BLaER1 (cell line): ENCODE measurements at regions not wholly inside any gene's neighbourhood (a gene's known extent, or its start where the extent isn't known, plus 50 kb on each side); places are given as distances from the start of the nearest gene placed in this dataset.
A peak's percentile ranks its signal among the peaks of the same experiment; 100 is the strongest.

Experiments
- H3K27ac ChIP-seq: shearing (Covaris generic); formaldehyde crosslinking; 2 replicates; pipeline ENCODE4 v1.8.1; 2022
- H3K27me3 ChIP-seq: shearing (Covaris generic); formaldehyde crosslinking; 2 replicates; pipeline ENCODE4 v1.8.1; 2022
- H3K36me3 ChIP-seq: shearing (Covaris generic); formaldehyde crosslinking; 2 replicates; pipeline ENCODE4 v1.8.1; 2022
- H3K4me1 ChIP-seq: shearing (Covaris generic); formaldehyde crosslinking; 2 replicates; pipeline ENCODE4 v1.8.1; 2022
- H3K4me2 ChIP-seq: shearing (Covaris generic); formaldehyde crosslinking; 2 replicates; pipeline ENCODE4 v1.8.1; 2022
- H3K4me3 ChIP-seq: shearing (Covaris generic); formaldehyde crosslinking; 2 replicates; pipeline ENCODE4 v1.8.1; 2022
- H3K9ac ChIP-seq: shearing (Covaris generic); formaldehyde crosslinking; 2 replicates; pipeline ENCODE4 v1.8.1; 2022
- H3K9me3 ChIP-seq: shearing (Covaris generic); formaldehyde crosslinking; 2 replicates; pipeline ENCODE4 v1.8.1; 2022
- H4K20me1 ChIP-seq: shearing (Covaris generic); formaldehyde crosslinking; 2 replicates; pipeline ENCODE4 v1.8.1; 2022
- Cebpa-rat ChIP-seq: shearing (Covaris generic); IDR thresholded peaks from 2 replicates; pipeline ENCODE4 v1.8.1; 2022

DNA sequence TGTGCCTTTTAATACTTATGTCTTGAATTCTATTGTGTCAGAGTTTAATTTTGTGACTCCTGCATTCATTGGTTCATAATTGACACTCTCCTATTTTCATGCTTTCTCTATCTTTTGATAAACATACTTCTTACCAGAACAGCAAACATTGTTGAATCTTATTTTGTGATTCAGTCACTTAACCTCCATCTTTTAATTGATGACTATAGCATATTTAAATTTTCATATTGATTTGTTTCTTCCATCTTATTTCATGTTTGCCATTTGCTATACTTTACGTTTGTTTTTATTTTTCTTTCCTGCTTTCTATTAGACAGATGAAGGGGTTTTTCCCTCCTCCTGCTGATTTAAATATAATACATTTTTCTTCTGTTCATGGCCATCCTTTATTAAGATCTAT lies 115.5 kb upstream of the FAM9A start:
- Histone ChIP-seq H3K9me3 (no peaks in the 10 kb centered on the region), H3K27ac (no peak overlapping the region), H3K4me1 (peaks cover 7% of the 10 kb centered on the region), H3K4me3 (no peak overlapping the region), H4K20me1 (no peaks in the 10 kb centered on the region), H3K27me3 (no peaks in the 10 kb centered on the region), H3K9ac (no peak overlapping the region), H3K36me3 (no peaks in the 10 kb centered on the region), H3K4me2 (no peak overlapping the region)
- TF ChIP-seq Cebpa-rat: no peak

DNA sequence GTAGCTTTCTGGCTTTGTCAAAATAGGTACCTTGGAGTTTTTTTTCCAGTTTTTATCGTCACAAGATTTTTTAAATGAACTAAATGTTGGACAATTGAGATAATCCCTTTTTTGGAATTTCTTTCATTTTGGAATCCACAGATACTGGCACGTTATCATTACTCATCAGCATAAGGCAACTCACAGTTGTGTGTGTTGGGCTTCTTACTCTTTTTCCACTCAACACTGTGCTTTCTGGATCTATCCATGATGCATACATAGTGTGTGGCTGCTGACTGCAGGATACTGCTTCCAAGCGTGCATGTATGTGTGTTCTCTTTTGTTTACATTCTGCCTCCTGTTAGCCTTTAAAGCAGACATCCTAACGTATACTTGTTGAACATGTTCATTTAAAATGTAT lies 113.5 kb upstream of the FAM9A start:
- H3K27me3 ChIP-seq: no peaks in the 10 kb centered on the region
- no peaks in the 10 kb centered on the region for H4K20me1 ChIP-seq
- no peak overlapping the region for H3K27ac ChIP-seq
- H3K4me1 ChIP-seq: peaks cover 10% of the 10 kb centered on the region
- H3K4me2 ChIP-seq: no peak overlapping the region
- H3K9ac ChIP-seq: no peak overlapping the region
- no peaks in the 10 kb centered on the region for H3K9me3 ChIP-seq
- no peaks in the 10 kb centered on the region for H3K36me3 ChIP-seq
- no peak overlapping the region for H3K4me3 ChIP-seq
- TF ChIP-seq Cebpa-rat: no peak

DNA sequence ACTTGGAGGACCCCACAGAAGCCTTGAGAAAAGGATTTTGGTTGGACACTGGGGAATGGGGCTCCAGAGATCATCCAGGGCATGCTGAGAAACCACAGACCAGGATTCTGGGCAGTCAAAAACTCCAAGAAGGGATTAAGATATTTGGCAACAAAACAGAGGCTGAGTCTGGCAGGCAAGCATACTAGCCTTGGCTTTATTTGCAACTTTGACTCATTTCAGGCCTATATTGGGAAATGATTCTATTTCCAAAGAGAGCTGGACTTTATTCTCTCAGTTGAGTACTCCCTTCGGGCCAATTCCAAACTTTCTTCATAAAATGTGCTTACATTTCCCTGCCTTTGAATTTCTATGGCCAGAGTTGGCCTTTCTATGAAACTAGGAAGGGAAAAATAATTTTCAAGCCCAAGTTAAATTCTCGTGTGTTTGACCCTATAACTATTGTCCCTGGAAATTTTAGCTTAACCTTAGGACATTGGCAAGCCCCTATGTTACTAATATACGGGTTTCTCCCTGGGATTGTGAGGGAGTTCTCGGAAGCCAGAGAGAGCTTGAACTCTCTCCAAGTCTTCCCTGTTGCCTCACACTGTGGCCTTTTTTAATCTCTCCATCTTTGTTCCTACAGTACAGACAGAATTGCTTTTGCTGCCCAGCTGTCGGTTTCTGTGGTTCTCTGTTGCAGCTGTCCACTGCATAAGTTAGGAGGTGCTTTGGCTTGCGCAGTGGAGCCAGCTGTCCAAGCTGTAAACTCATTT lies 112.6 kb upstream of the FAM9A start:
- Histone ChIP-seq H4K20me1 (no peaks in the 10 kb centered on the region), H3K9ac (no peak overlapping the region), H3K36me3 (no peaks in the 10 kb centered on the region), H3K4me1 (peaks cover 15% of the 10 kb centered on the region), H3K4me2 (no peak overlapping the region), H3K9me3 (no peaks in the 10 kb centered on the region), H3K27me3 (no peaks in the 10 kb centered on the region), H3K4me3 (no peak overlapping the region), H3K27ac (no peak overlapping the region)
- no peak for TF ChIP-seq Cebpa-rat

DNA sequence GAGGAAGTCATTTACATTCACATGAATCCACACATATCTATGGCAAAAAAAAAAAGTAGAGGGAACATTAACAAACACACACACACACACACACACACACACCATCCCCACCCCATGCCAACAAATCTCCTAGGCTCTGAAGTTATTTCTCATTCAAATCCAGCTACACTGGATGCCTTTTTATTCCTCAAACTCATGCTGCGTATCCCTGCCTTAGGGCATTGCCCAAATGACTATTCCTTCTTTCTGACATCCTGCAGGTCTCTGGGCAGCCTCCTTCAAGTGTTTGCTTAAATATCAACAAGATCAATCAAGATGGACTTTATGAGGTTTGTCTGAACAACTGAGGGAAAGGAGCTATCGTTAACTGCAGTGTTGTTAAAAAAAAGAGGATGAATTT lies 106.5 kb upstream of the FAM9A start:
- no peak for TF ChIP-seq Cebpa-rat
- no peaks in the 10 kb centered on the region for H3K27me3 ChIP-seq

DNA sequence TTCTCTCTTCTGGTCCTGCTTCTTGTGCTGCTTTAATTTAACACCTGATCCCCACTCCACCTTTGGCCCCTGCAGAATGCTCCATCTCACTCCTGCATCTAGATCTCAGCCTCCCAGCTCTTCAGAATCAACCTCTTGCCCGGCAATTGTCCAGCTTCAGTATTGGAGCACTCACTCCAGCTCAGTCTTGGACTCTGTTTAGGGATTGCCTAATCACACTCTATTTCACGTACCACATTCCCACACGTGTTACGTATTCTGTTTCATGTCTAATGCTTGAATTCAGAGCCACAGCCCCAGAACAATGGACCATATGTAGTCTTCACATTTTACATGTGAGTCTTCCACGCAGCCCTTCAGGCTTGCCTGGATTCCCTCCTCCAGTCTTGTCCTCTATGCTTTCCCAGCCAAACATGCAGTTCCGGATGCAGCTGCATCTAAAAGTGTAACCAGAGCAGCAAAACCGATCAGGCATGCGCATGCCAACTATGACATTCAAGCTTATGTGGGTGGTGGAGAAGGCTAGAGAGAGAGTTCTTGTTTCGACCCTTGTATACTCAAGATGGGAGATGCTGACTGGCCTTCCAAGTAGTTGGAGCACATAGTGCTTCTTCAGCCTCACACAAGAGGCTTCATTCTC lies 105.2 kb upstream of the FAM9A start:
- Histone ChIP-seq H3K9me3 (no peaks in the 10 kb centered on the region), H3K9ac (no peak overlapping the region), H3K36me3 (no peaks in the 10 kb centered on the region), H4K20me1 (no peaks in the 10 kb centered on the region), H3K27me3 (no peaks in the 10 kb centered on the region), H3K4me2 (peak overlapping the region; percentile 34), H3K4me1 (peaks cover 30% of the 10 kb centered on the region), H3K4me3 (no peak overlapping the region), H3K27ac (no peak overlapping the region)
- TF ChIP-seq Cebpa-rat: no peak

More for the DNA sequence above, 106.5 kb upstream of the FAM9A start:
- no peak overlapping the region for H3K9ac ChIP-seq
- H3K27ac ChIP-seq: no peak overlapping the region
- no peaks in the 10 kb centered on the region for H3K9me3 ChIP-seq
- H3K4me2 ChIP-seq: no peak overlapping the region
- H3K4me3 ChIP-seq: no peak overlapping the region
- peaks cover 30% of the 10 kb centered on the region for H3K4me1 ChIP-seq
- no peaks in the 10 kb centered on the region for H3K36me3 ChIP-seq
- no peaks in the 10 kb centered on the region for H4K20me1 ChIP-seq

DNA sequence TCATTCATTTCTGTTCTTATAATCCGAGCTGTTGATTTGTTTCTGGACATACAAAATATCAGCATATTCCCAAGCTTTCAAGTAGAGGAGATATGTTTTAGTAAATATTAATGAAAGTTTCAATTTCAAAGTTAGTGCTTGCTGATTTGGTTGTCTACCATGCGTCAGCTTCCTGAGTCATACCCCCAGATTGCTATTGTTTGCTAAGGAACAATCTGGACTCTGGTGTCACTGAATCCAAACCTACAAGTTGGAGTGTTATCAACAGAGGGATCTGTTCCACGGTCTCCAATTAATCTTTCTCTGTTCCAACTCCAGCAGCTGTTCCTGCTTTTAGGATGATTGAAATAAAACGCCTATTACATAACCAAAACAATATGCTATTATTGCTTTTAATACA lies 96.1 kb upstream of the FAM9A start:
- H3K9ac ChIP-seq: no peak overlapping the region
- H3K4me2 ChIP-seq: no peak overlapping the region
- H3K9me3 ChIP-seq: peaks cover 7% of the 10 kb centered on the region; the same call in 1 of the 2 replicates
- no peak overlapping the region for H3K4me3 ChIP-seq
- H4K20me1 ChIP-seq: no peaks in the 10 kb centered on the region
- no peaks in the 10 kb centered on the region for H3K36me3 ChIP-seq
- TF ChIP-seq Cebpa-rat: no peak
- no peaks in the 10 kb centered on the region for H3K27me3 ChIP-seq
- H3K4me1 ChIP-seq: no peaks in the 10 kb centered on the region
- no peak overlapping the region for H3K27ac ChIP-seq

DNA sequence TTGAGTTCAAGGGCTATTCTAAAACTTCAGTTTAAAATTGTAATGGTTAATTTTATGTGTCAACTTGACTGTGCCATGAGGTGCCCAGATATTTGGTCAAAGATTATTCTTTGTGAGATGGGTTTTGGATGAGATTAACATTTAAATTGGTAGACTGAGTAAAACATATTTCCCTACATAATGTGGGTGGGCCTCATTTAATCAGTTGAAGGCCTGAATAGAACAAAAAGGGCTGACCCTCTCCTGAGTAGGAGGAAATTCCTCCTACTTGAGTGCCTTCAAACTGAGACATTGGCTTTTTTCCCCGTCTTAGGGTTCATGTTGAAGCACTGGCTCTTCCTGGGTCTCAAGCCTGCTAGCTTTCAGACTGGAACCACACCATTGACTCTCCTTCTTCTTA lies 89.6 kb upstream of the FAM9A start:
- Histone ChIP-seq H3K9ac (no peak overlapping the region), H3K27ac (no peak overlapping the region), H4K20me1 (no peaks in the 10 kb centered on the region), H3K36me3 (no peaks in the 10 kb centered on the region), H3K4me2 (no peak overlapping the region), H3K27me3 (no peaks in the 10 kb centered on the region), H3K4me3 (no peak overlapping the region), H3K9me3 (peaks cover 12% of the 10 kb centered on the region), H3K4me1 (peaks cover 5% of the 10 kb centered on the region; the same call in 1 of the 2 replicates)
- TF ChIP-seq Cebpa-rat: no peak

DNA sequence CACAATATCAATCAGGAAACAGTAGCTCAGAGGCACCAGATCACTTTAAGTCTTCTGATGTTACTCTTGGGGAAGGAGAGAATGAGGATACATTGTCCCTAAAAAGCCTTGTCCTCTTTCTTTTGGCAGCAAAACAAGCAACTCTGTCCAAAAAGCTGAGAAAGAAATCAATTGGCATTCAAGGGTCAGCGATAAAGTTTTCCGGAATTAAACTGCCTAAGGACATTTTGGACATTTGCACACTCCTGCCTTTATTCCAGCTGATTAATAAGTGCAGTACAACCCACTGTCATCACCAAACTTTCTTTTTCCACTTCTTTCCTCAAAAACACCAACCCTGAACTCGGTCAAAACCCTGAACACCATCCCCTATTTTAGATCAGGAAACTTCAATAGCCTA lies 85.8 kb upstream of the FAM9A start:
- Histone ChIP-seq H3K4me2 (no peak overlapping the region), H3K27ac (no peak overlapping the region), H4K20me1 (no peaks in the 10 kb centered on the region), H3K4me1 (peaks cover 5% of the 10 kb centered on the region; the same call in 1 of the 2 replicates), H3K4me3 (no peak overlapping the region), H3K9ac (no peak overlapping the region), H3K27me3 (no peaks in the 10 kb centered on the region), H3K9me3 (peaks cover 3% of the 10 kb centered on the region; the same call in 1 of the 2 replicates), H3K36me3 (no peaks in the 10 kb centered on the region)
- TF ChIP-seq Cebpa-rat: no peak

DNA sequence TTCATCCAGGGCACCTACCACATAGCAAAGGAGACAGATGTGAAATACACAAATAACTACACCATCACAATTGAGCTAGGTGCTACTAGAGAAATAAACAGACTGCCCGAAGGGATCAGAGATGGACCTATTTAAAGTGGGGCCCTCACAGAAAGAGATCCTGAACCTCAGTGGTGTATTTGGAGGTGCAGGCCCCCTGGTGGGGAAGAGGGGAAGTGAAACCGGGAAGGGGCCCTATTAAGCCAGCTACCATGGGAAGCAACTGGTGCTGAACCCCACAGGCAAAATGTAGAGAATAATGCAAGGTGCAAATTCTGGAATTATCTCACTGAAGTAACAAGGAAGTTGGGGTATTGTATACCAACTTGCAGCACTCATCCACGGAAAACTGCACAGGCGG lies 78.6 kb upstream of the FAM9A start:
- TF ChIP-seq Cebpa-rat: no peak
- Histone ChIP-seq H3K4me1 (no peaks in the 10 kb centered on the region), H3K9me3 (no peaks in the 10 kb centered on the region), H4K20me1 (no peaks in the 10 kb centered on the region), H3K4me2 (no peak overlapping the region), H3K27ac (no peak overlapping the region), H3K27me3 (no peaks in the 10 kb centered on the region), H3K36me3 (no peaks in the 10 kb centered on the region), H3K9ac (no peak overlapping the region), H3K4me3 (no peak overlapping the region)

DNA sequence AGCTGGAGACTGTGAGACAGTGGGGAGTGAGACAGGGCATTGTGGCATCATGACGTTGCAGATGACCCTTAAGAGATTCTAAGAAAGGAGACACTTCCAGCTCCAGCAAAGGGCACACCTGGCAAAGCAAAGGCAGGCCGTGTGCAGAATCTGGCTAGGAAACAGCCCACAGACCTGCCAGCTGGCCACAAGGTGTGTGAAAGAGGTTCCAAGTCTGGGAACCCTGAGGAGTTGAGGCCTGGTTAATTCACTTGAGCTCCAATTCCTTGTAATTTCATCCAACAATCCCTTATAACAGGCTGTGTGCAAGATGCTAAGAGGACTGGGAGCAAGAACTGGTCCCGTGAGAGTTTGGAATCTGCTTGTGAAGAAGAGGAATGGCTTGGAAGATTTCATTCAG lies 72.8 kb upstream of the FAM9A start:
- no peaks in the 10 kb centered on the region for H4K20me1 ChIP-seq
- H3K4me2 ChIP-seq: no peak overlapping the region
- no peak overlapping the region for H3K27ac ChIP-seq
- H3K9me3 ChIP-seq: no peaks in the 10 kb centered on the region
- TF ChIP-seq Cebpa-rat: no peak
- no peaks in the 10 kb centered on the region for H3K4me1 ChIP-seq
- no peak overlapping the region for H3K9ac ChIP-seq
- no peaks in the 10 kb centered on the region for H3K36me3 ChIP-seq
- no peaks in the 10 kb centered on the region for H3K27me3 ChIP-seq
- H3K4me3 ChIP-seq: no peak overlapping the region
